HCT116 (cell line): ENCODE measurements at regions not wholly inside any gene's neighbourhood (a gene's known extent, or its start where the extent isn't known, plus 50 kb on each side); places are given as distances from the start of the nearest gene placed in this dataset.

ENCODE experiments used
- ATAC-seq: fragments of 200-7000 bp; cut with Tn5 transposase; 2 replicates; pipeline ENCODE4 v1.9.1; 2020; ENCODE audit warnings: mild to moderate bottlenecking, moderate library complexity
- BruUV-seq: library from RNA; stranded (reverse); fragments of 400-500 nt; replicated peaks from 2 replicates; lab custom pipeline; 2021; lab: Mats Ljungman, UMichigan
- CTCF ChIA-PET: fragments of 300-600 bp; sonication (Branson Sonifier 250); formaldehyde crosslinking; loops from one replicate; lab custom pipeline; 2021; ENCODE audit warnings: antibody characterized with exemption; lab: Charles Lee
- POLR2A ChIA-PET: fragments of 300-600, 350-600 bp; sonication (Branson Sonifier 250); formaldehyde crosslinking; loops from one replicate; lab custom pipeline; 2021; ENCODE audit warnings: antibody characterized with exemption; lab: Charles Lee
- RAD21 ChIA-PET, 2 experiments: fragments of 300-600 bp; sonication (Branson Sonifier 250); formaldehyde crosslinking; loops; one replicate each; lab custom pipeline; 2023; ENCODE audit warnings: low total read pairs in 2 of 2; ENCODE audit not compliant: uncharacterized antibody in 2 of 2, unreplicated experiment in 2 of 2, low non-redundant PET in 1 of 2; lab: Charles Lee
- DNase-seq: peaks from one replicate; pipeline ENCODE4 v3.0.0-alpha.2; 2010; ENCODE audit warnings: low read depth, low spot score
- H2AFZ ChIP-seq: fragments of 200-600 bp; shearing (Covaris generic), sonication (generic); 2 replicates; pipeline ENCODE4 v1.6.1; 2017; ENCODE audit warnings: low read depth, mixed run types, mixed read lengths, antibody characterized with exemption, low read length; ENCODE audit not compliant: poor library complexity, severe bottlenecking
- H3K27ac ChIP-seq: 2 replicates; pipeline ENCODE4 v1.5.1; 2012; ENCODE audit warnings: low read depth, low read length
- H3K27me3 ChIP-seq: fragments of 200-600 bp; sonication (generic); 2 replicates; pipeline ENCODE4 v1.6.1; 2016; ENCODE audit warnings: mixed run types, low read length, mixed read lengths; ENCODE audit not compliant: insufficient read depth
- H3K36me3 ChIP-seq, 2 experiments: fragments of 200-500 bp in 1 of 2; fragments of 200-600 bp in 1 of 2; sonication (Bioruptor generic) in 1 of 2; sonication (generic) in 1 of 2; 2 replicates each; pipeline versions ENCODE4 v1.5.1 to v1.6.1; 2014 to 2016; ENCODE audit warnings: low read length in 2 of 2, inconsistent platforms in 1 of 2, mixed read lengths in 1 of 2, mixed run types in 1 of 2; ENCODE audit not compliant: insufficient read depth in 2 of 2, control insufficient read depth in 1 of 2
- H3K4me1 ChIP-seq, 2 experiments: fragments of 200-600 bp in 1 of 2; sonication (generic) in 1 of 2; 2 replicates each; pipeline versions ENCODE4 v1.5.1 to v1.6.1; 2012 to 2017; ENCODE audit warnings: low read length in 2 of 2, inconsistent platforms in 1 of 2, mild to moderate bottlenecking in 1 of 2, mixed read lengths in 1 of 2, mixed run types in 1 of 2, moderate library complexity in 1 of 2; ENCODE audit not compliant: insufficient read depth in 2 of 2, control insufficient read depth in 1 of 2
- H3K4me2 ChIP-seq: fragments of 200-600 bp; sonication (generic); 2 replicates; pipeline ENCODE4 v1.6.1; 2017; ENCODE audit warnings: mixed run types, low read length, mixed read lengths
- H3K4me3 ChIP-seq, 2 experiments: fragments of 200-600 bp in 1 of 2; sonication (generic) in 1 of 2; replicated peaks in 1 of 2; 2 replicates each; pipeline ENCODE4 v1.5.1; 2011 to 2016; ENCODE audit warnings: low read length in 2 of 2, control low read depth in 1 of 2, low read depth in 1 of 2, mild to moderate bottlenecking in 1 of 2, mixed read lengths in 1 of 2, mixed run types in 1 of 2
- H3K79me2 ChIP-seq: fragments of 200-600 bp; sonication (generic); 2 replicates; pipeline ENCODE4 v1.6.1; 2017; ENCODE audit warnings: mild to moderate bottlenecking, mixed run types, low read length, moderate library complexity, mixed read lengths; ENCODE audit not compliant: insufficient read depth
- H3K9ac ChIP-seq: fragments of 200-600 bp; sonication (generic); 2 replicates; pipeline ENCODE4 v1.6.1; 2016; ENCODE audit warnings: low read length, mixed read lengths
- H3K9me2 ChIP-seq: fragments of 200-600 bp; sonication (generic), shearing (Covaris generic); 2 replicates; pipeline ENCODE4 v1.6.1; 2017; ENCODE audit warnings: mixed run types, mild to moderate bottlenecking, moderate library complexity; ENCODE audit not compliant: insufficient read depth
- H3K9me3 ChIP-seq, 2 experiments: fragments of 200-500 bp in 1 of 2; fragments of 200-600 bp in 1 of 2; sonication (Bioruptor generic) in 1 of 2; sonication (generic) in 1 of 2; 2 replicates each; pipeline ENCODE4 v1.6.1; 2014 to 2017; ENCODE audit warnings: low read length in 2 of 2, mixed read lengths in 2 of 2, inconsistent platforms in 1 of 2, low read depth in 1 of 2, mild to moderate bottlenecking in 1 of 2, mixed run types in 1 of 2, moderate library complexity in 1 of 2; ENCODE audit not compliant: control insufficient read depth in 1 of 2, insufficient read depth in 1 of 2
- H4K20me1 ChIP-seq: fragments of 200-600 bp; sonication (generic), shearing (Covaris generic); 2 replicates; pipeline ENCODE4 v1.6.1; 2017; ENCODE audit warnings: mixed run types, mild to moderate bottlenecking, moderate library complexity; ENCODE audit not compliant: insufficient read depth
- ATF3 ChIP-seq: IDR thresholded peaks from 2 replicates; pipeline ENCODE4 v1.6.1; 2012
- CBX3 ChIP-seq: IDR thresholded peaks from 2 replicates; pipeline ENCODE4 v1.6.1; 2012; ENCODE audit warnings: low read depth
- CTCF ChIP-seq, 3 experiments: fragments of 200-600 bp in 1 of 3; sonication (generic) in 1 of 3; IDR thresholded peaks in 2 of 3; conservative IDR thresholded peaks in 1 of 3; 2 replicates each; pipeline ENCODE4 v1.5.1; 2012 to 2017; ENCODE audit warnings: low read depth in 2 of 3, low read length in 2 of 3, antibody characterized with exemption in 1 of 3, borderline replicate concordance in 1 of 3, control low read depth in 1 of 3, mild to moderate bottlenecking in 1 of 3, mixed read lengths in 1 of 3, mixed run types in 1 of 3, moderate library complexity in 1 of 3; ENCODE audit not compliant: insufficient read depth in 1 of 3
- EZH2phosphoT487 ChIP-seq: fragments of 200-600 bp; IDR thresholded peaks from 2 replicates; pipeline ENCODE4 v1.6.1; 2018; ENCODE audit warnings: antibody characterized with exemption, borderline replicate concordance
- JUND ChIP-seq: IDR thresholded peaks from 2 replicates; pipeline ENCODE4 v1.6.1; 2012
- SIN3A ChIP-seq: IDR thresholded peaks from 2 replicates; pipeline ENCODE4 v1.6.1; 2012; ENCODE audit warnings: low read depth
- SRF ChIP-seq: IDR thresholded peaks from 2 replicates; pipeline ENCODE4 v1.6.1; 2012; ENCODE audit warnings: low read depth
- TCF7L2 ChIP-seq: IDR thresholded peaks from 2 replicates; pipeline ENCODE4 v1.7.0; 2011; ENCODE audit warnings: borderline replicate concordance, inconsistent platforms; ENCODE audit not compliant: insufficient read depth, insufficient read length; ENCODE audit errors: extremely low read depth
- YY1 ChIP-seq: IDR thresholded peaks from 2 replicates; pipeline ENCODE4 v1.6.1; 2011; ENCODE audit warnings: low read length, low read depth, moderate library complexity, mild to moderate bottlenecking; ENCODE audit not compliant: insufficient replicate concordance; ENCODE audit errors: extremely low read depth
- ZBTB33 ChIP-seq: IDR thresholded peaks from 2 replicates; pipeline ENCODE4 v1.6.1; 2011; ENCODE audit warnings: mild to moderate bottlenecking, low read length, moderate library complexity; ENCODE audit not compliant: insufficient replicate concordance; ENCODE audit errors: extremely low read depth
- ZNF274 ChIP-seq: fragments of 200-500 bp; sonication (Bioruptor generic); IDR thresholded peaks from 2 replicates; pipeline ENCODE4 v1.6.1; 2014; ENCODE audit warnings: mild to moderate bottlenecking, low read depth, low read length, inconsistent platforms
- intact Hi-C: fragments of 100-400 bp; cut with micrococcal nuclease; formaldehyde crosslinking; loops from 2 replicates; pipeline ENCODE4 v1.10.0; 2022

- H3K27ac ChIP-seq, result no peak overlapping the region
- no peaks in the 10 kb centered on the region for H3K27me3 ChIP-seq
- no peak overlapping the region for H2AFZ ChIP-seq
- H3K9me3 ChIP-seq, result peaks cover 4 to 35% of the 10 kb centered on the region in 2 experiments; a peak in 3 of 4 replicates
- intact Hi-C loops, result no loop called here
- POLR2A ChIA-PET, result no interaction called here
- DNase-seq (no peak), ATAC-seq (no peak)
- H3K4me1 ChIP-seq, result no peaks in the 10 kb centered on the region
- H3K9ac ChIP-seq, result no peak overlapping the region
- H3K9me2 ChIP-seq, result no peaks in the 10 kb centered on the region
- CTCF ChIA-PET, result no interaction called here
- H3K79me2 ChIP-seq, result no peaks in the 10 kb centered on the region
- H4K20me1 ChIP-seq, result no peaks in the 10 kb centered on the region
- H3K36me3 ChIP-seq, result no peaks in the 10 kb centered on the region
- no peak overlapping the region for H3K4me2 ChIP-seq
- RAD21 ChIA-PET, result no interaction called here
- H3K4me3 ChIP-seq, result no peak overlapping the region
- no TSS peak for BruUV-seq
- TF ChIP-seq CBX3 (no peak), SIN3A (no peak), JUND (no peak), ATF3 (no peak), ZNF274 (no peak), CTCF (IDR thresholded peaks at IDR 0.05 in 2 of 3, conservative IDR thresholded peaks at IDR 0.05 in 1 of 3; ENCODE audit: borderline replicate concordance in 1 of 3, insufficient read depth in 1 of 3, low read depth in 2 of 3, low read length in 2 of 3) (no peak), SRF (no peak), YY1 (no peak), EZH2phosphoT487 (no peak), TCF7L2 (no peak), ZBTB33 (no peak)
Measured at GRCh38 chr13:58087566-58087965, 456.0 kb downstream of the PCDH17 start.
